ENCODE measurements at regions not wholly inside any gene's neighbourhood (a gene's known extent, or its start where the extent isn't known, plus 50 kb on each side); places are given as distances from the start of the nearest gene placed in this dataset.
"Not testable (repeated sequence)": the region's sequence is repeated elsewhere in the genome, so short reads cannot be mapped to it uniquely, and the experiment has no call there.

DNA sequence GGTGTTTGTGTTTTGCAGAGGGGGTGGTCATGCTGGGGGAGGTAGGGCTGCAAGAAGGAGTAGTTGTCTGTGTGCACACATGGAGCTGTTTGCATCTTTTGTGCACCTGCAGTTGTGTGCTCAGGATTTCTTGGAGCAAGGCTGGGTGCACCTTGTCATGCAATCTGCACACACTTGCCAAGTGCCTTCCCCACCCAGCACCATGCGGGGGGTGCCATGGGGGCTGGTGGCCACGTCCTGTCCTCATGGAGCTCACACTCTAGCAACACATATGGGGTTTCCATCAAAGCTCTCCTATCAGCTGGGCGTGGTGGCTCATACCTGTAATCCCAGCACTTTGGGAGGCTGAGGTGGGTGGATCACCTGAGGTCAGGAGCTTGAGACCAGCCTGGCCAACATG lies 111.6 kb downstream of the CRLF3 start:
- DNase-seq (ENCODE audit: low read depth, low spot score) = not testable (repeated sequence)

DNA sequence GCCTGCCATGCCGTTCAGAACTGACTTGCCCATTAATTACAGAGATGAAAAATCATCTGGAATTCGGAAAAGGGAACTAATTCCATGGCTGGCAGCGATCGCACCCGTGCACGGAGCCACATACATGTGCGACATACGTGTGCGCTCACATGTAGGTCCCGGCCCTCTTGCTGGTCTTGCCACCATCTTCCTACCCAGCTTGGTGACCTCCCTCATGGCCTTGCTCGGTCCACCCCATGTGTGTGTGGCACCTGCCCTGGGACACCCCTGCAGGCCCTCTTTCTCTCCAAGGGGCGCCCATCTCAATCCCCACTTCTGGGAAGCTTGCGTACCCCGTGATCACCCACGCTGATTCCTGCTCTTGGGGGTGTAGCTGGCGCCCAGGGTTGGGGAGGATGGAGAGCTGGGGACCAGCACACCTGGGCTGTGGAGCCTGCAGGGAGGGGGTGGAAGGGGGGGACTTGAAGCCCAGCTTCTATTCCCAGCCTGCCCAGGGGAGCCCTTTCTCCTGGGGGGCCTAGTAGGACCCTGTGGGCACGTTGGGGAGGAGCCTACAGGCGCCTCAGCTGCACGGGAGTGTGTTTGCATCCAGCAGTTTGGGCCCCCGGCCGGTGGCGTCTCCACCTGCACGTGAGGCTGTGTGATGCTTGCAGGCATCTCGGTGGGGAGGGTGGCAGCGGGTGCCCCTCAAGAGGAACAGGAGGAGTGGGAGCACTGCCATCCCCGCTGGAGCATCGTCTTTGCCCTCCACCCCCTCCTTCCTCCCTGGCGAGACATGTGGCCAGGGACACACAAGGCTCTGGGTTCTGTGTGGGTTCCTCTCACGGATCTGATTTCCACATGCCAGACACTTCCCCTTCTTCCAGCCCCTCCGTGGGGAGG lies 112.6 kb downstream of the CRLF3 start:
- not testable (repeated sequence) for DNase-seq (ENCODE audit: low read depth, low spot score)

DNA sequence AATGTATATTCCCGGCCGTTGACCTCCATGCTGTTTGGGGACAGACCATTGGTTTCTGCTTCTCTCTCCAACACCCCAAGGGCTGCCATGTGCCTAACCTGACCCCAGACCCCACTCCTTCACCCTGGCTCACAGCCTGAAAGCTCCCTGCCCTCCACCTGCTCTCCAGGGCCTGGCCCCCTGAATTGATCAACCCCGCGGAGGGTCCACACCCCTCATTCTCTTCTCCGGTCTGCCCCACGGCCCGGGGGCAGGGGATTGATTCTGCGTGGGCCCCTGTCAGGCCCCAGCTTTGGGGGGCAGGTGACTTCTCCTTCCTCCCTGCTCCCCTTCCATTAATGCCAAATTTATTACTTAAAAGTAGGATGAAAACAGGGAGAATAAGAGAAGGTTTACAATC lies 113.3 kb downstream of the CRLF3 start:
- DNase-seq (ENCODE audit: low read depth, low spot score) = not testable (repeated sequence)

DNA sequence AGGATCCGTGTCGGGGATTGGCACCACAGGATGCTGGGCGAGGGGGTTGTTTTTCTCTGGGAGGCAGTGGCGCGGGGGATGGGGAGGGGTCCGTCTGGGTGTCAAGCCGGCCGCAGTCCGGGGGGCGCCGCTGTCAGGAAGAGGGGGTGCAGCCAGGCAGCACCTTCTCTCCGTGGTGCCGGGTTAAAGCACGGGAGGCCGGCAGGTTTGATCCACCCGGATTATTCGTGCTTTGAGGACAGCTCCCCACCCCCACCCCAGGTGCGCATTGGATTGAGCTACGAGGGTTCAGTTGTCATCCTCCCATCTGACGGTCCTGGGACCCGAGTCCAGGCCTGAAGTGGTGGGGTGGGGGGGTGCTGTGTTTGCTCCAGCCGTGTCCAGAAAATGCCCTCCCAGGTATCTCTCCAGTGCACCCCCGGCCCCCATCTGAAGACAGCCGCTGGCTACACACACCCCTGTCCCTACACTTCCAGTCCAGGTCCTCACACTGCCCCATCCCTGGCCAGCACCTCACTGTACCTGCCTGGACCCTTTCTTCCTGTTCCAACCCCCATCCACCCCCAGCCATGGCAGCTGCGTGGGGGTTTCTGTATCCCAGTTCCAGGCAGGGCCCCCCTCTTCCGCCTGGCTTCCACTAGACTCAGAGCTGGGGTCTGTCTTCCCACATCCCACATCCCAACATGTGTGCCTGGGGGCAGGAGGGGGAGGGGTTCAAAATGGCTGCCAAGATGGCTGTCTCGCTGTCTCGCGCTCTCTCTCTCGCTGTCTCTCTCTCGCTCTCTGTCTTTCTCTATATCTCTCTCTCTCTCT lies 114.0 kb downstream of the CRLF3 start:
- not testable (repeated sequence) for DNase-seq (ENCODE audit: low read depth, low spot score)

DNA sequence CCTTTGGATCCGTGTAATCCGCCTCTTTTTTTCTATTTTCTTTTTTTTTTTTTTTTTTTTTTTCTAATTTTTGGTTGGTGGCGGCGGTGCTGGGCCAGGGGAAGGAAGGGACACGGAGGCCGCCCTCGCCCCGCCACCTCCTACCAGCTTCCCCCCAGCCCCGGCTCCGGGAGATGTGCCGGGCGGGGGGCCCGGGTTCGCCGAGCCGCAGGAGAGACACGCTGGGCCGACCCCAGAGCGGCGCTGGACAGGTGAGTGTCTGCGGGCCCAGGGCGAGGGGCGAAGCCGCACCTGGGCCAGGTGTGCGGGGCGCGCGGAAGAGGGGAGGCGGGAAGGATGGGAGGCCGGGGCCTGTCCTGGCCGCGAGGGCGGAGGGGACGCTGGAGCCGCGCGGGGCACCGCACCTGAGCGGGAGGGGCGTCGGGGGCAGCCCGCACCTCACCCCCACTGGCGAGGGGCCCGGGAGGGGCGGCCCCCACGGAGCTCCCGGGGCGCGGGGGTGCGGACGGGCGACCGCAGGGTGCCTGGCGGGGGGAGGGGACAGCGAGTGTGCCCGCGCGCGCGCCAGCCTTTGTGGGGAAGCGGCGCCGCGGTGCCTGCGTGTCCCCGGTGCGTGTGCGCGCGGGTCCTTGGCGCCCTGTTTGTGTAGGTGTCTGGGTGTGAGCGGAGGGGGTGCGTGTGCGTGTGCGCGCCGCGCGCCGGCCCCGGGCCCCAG lies 114.8 kb downstream of the CRLF3 start:
- DNase-seq (ENCODE audit: low read depth, low spot score) = peak; percentile 27

DNA sequence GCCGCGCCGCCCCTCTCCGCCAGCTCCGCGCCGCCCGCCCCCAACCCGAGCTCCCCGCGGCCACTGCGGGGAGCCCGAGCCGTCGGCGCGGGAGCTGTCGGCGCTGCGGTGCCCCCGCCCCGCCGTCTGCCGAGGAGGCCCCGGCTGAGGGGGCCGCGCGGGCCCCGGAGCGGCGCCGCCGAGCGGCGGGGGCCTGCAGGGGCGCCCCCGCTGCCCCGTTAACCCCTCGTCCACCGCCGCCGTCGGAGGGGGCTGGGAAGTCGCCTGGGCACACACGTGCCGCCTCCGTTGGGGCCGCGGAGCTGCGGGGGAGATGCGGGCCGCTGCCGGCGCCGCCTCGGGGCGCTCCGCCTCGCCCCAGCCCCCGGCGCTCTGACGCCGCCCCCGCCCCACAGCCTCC lies 115.4 kb downstream of the CRLF3 start:
- peak; percentile 58 for DNase-seq (ENCODE audit: low read depth, low spot score)

DNA sequence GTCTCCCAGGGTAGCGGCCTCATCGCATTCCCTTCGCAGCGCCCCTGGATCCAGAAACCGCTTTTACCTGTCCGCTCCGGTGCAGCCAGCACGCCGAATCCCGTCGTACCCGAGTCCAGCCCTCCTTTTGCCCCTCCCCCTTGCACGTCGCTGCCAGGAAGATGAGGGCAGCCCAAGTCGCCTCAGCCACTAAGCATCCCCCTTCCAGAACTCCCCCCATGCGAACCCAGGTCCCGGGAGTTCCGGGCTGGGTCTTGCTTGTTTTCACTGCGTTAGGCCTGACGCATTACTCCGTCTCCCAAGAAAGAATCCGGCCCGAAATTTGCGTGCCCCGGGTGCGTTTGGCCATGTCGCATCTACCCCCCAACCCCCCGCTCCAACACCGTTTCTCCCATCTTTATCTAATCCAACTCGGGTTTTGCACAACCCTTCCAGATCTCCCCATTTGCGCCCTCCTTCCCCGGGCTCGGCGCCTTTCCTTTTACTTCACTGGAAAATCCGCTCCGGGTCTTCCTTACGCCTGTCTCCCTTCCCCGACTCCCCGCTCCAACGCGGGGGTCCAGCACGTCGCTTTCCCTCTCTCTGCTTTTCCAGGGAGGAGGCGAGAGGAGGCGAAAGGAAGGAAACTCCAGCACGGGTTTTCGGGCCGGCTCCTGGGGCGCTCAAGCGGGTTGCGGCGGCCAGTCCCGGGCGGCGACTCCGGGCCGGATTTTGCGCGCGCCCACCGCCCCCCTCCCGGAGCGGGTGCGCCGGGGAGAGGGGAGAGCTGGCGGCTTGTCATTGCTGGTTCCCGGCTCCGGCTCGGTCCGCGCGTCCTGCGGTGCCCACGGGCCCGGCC lies 116.0 kb downstream of the CRLF3 start:
- peak; percentile 98 for DNase-seq (ENCODE audit: low read depth, low spot score)

DNA sequence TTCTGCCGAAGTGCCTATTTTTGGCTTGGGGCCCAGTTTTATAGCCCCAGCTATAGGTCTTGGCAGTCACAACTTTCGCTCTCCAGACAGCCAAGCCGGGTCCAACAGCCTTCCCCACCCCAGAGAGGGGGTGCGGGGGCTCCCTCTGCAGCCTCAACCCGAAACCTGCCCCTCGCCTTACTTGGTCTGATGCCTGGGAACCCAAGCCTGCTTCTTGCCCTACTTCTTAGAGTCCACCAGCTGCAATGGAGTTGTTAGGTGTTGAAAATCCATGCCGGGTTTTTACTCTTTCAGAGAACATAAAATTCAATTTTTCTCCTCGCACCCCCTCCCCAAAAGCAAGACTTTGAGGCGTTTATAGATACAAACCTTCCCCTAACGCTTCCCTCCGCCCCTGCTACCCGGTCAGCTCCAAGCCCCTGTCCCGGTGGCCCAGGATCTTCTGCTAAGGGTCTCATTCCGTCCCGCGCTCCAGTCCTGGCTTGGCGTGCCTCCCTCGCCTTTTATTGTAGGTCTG lies 116.7 kb downstream of the CRLF3 start:
- DNase-seq (ENCODE audit: low read depth, low spot score) = not testable (repeated sequence)

DNA sequence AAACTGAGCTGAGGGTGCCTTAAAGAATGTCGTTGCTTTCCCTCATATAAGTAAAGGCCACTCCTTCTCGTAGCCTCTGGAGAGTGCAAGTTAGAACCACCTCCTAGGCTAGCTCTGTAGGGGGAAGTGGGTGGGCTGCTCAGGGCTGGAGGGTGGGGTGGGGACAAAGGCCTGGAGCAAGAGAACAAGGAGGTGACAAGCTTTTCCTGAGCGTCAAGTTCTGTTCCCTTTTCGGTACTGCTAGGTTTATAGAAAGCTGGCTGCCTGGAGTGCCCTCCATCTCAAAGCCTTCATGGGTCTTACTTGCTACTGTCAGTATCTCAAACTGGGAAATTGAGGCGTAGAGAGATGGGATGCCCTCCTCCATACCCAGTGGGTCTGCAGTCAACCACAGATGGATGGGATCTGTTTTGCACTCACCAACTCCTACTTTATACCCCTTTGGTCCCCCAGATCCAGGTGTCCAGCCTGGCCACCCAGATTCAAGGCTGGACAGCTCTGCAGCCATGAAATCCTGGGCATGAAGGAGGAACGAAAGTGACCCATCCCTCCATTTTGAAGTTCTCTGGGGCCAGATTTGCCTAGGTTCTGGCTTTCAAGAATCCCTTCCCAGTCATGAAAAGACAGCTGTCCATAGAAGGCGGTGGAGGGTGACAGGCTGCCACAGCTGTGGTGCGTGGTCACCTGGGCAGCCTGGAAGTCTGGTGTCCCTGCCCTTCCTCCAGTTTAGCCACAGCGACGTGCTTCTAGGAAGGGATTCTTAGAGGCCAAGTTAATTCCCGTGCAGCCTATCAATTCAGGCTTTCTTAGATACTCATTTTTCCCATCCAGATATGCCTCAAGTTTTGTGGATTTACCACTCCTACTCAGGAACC lies 117.8 kb downstream of the CRLF3 start:
- not testable (repeated sequence) for DNase-seq (ENCODE audit: low read depth, low spot score)

DNA sequence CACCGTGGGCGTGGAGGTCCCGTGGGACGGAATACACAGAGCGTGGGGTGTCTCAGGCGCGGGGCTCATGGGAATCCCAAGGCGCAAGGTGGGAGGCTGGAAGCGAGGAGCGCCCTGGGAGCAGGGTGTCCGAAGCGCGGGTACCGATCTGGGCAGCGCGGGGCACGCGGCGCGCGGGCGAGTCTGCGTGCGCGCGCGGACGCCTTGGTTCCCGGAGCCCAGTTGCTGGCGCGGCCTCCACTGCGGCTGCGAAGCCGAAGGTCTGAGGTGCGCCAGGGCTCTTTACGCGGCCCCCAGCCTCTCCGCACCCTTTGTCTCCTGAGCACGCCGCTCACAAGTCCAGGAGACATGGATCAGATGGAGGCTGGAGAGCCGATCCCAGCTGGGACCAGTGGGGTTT lies 118.5 kb downstream of the CRLF3 start:
- peak; percentile 42 for DNase-seq (ENCODE audit: low read depth, low spot score)

DNA sequence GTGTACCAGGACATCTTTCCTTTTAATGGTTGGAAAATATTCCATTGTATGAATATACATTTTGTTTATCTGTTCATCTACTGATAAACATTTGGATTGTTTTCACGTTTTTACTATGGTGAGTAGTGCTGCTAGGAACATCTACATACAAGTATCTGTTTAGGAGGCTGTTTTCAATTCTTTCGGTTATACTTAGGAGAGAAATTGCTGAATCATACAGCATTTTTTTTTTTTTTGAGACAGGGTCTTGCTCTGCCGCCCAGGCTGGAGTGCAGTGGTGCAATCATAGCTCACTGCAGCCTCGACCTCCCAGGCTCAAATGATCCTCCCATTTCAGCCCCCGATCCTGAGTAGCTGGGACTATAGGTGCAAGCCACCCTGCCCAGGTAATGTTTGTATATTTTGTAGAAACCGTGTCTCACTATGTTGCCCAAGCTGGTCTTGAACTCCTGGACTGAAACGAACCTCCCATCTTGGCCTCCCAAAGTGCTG lies 122.9 kb downstream of the CRLF3 start:
- no peak for DNase-seq (ENCODE audit: low read depth, low spot score)

DNA sequence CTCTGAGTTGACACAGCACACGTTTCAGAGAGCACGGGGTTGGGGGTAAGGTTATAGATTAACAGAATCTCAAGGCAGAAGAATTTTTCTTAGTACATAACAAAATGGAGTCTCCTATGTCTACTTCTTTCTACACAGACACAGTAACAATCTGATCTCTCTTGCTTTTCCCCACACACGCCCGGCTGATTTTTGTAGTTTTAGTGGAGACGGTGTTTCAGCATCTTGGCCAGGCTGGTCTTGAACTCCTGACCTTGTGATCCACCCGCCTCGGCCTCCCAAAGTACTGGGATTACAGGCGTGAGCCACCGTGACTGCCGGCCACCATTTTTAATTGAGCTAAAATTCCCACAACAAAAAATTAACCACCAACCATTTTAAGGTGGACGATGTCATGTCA lies 123.7 kb downstream of the CRLF3 start:
- not testable (repeated sequence) for DNase-seq (ENCODE audit: low read depth, low spot score)

DNA sequence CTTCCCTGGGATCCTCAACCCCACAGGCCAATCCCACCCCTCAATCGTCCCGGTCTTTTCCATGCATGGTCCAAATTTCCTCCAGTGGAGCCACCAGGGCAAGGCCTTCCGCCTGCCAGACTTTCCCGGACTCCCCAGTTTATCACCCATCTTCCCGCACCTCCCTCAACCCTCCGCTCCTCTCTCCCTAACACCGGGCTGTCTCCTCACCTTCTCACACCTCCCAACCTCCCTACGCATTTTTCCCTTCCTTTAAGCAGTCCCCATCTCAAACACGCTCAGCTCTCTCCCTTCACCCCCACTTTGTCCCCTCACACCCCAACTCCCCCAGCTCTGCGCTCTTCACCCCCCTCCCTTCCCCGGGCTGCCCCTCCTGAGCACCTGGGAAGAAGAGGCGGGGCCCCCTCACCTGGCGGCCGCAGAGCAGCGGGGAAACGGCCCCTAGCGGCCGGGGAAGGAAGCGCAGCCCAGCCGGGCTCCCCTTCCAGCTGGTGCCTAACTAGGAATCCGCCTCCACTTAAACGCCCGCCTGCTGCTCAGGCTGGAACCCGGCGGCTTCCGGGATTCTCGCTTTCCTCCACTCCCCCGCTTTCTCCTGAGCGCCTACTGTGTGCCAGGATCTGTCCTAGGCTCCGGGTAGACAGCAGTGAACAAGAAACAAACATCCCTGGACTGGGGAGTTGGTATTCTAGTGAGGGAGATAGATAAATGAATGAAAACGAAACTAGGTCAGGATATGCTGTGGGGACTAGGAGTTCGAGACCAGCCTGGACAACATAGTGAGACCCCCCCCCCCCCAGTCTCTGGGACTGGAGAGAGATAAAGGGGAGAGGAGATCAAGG lies 126.7 kb downstream of the CRLF3 start:
- DNase-seq (ENCODE audit: low read depth, low spot score) = peak; percentile 80

DNA sequence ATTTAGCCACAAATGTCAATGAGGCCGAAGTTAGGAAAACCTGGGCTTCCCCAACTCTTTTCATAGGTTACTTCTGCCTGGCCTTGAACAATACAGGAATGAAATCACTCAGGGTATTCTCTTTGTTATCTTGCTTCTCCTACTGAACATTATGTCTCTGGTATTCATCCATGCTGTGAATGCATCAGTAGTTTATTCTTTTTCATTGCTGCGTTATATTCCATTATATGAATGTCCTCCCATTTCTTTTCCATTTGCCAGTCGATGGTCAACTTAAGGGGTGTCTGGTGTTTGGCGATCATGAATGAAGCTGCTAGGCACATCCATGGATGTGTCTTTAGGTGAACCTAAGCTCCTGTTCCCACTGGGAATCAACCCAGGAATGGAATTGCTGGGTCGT lies 128.3 kb downstream of the CRLF3 start:
- no peak for DNase-seq (ENCODE audit: low read depth, low spot score)

DNA sequence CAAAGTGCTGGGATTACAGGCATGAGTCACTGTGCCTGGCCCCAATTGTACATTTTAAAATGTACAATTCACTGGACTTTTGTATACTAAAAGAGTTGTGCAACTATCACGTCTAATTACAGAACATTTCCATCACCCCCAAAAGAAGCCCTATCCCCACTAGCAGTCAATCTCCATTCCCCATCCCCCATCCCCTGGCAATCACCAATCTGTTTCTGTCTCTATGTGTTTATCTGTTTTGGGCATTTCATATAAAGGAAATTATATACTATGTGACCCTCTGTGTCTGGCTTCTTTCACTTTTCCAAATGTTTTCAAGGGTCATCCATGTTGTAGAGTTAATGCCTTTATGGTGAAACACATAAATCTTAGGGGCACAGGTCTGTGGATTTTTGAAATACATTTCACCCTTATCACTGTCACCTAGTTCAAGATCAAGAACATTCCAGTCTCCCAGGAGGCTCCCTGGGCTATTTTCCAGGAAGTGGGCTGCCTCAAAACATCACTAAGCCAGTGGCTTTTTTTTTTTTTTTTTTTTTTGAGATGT lies 129.2 kb downstream of the CRLF3 start:
- DNase-seq (ENCODE audit: low read depth, low spot score) = peak; percentile 71

DNA sequence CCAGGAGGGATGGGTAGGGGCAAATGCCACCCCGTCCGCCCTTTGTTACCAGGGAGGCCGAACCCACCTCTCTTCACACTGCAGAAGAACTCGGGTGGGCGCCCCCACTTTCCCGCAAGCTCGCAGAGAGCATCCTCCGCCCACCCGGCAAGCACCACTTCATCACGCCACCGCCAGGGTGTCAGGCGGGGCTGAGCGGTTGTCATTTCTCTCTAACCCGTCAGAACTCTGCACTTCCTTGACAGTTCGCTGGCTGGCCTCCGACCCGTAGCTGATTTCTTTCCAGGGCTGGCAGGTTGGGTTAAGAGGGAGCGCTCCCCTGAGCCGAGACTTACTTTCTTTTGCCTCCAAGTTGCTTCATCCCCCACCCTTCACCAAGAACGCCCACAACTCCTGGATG lies 130.7 kb downstream of the CRLF3 start:
- DNase-seq (ENCODE audit: low read depth, low spot score) = peak; percentile 13

DNA sequence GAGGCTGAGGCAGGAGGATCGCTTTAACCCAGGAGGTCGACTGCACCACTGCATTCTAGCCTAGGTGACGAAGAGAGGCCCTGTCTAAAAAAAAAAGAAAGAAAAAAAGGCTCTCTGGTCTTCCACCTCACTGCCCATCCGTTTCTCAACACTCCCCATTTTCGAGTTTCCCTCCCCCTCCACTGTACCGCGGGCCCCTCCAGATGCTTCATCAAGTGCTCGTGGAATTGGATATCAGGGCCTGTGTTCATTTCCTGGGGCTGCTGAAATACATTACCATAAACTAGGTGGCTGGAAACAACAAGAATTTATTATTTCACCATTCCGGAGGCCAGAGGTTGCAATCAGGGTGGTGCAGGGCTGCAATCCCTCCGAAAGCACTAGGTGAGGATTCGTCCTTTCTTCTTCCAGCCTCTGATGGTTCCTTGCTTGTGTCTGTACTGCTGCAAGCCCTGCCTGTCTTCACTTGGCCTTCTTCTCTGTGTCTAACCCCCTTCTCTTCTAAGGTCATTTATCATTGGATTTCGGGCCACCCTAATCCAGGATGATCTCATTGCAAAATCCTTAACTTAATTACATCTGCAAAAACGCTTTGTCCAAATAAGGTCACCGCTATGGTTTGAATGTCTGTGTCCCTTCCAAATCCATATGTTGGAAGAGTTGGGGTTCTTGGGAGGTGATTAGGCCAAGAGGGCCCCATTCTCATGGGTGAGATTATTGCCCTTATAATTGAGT lies 135.1 kb downstream of the CRLF3 start:
- DNase-seq (ENCODE audit: low read depth, low spot score) = not testable (repeated sequence)

Data from astrocyte of the hippocampus (primary cell).